Neural cell (in vitro differentiated cells): ENCODE measurements at regions not wholly inside any gene's neighbourhood (a gene's known extent, or its start where the extent isn't known, plus 50 kb on each side); places are given as distances from the start of the nearest gene placed in this dataset.

Experiments used
- H2AFZ ChIP-seq: fragments of 200-600, 300-800 bp; sonication (generic), shearing (Covaris generic); 2 replicates; pipeline ENCODE4 v1.6.0; 2014; ENCODE audit warnings: low read depth, mild to moderate bottlenecking, antibody characterized with exemption, low read length, moderate library complexity
- H3F3A ChIP-seq: fragments of 200-600 bp; shearing (Covaris generic); 2 replicates; pipeline ENCODE4 v1.6.1; 2016; ENCODE audit warnings: mild to moderate bottlenecking, moderate library complexity, mixed read lengths, antibody characterized with exemption, low read length; ENCODE audit not compliant: insufficient read depth, poor library complexity, severe bottlenecking
- H3K27ac ChIP-seq: fragments of 200-600, 300-800 bp; sonication (generic), shearing (Covaris generic); 2 replicates; pipeline ENCODE4 v1.5.1; 2014; ENCODE audit warnings: mild to moderate bottlenecking, low read length, moderate library complexity
- H3K27me3 ChIP-seq: fragments of 300-800, 200-600 bp; sonication (generic), shearing (Covaris generic); 2 replicates; pipeline ENCODE4 v1.6.0; 2014; ENCODE audit warnings: mild to moderate bottlenecking, low read depth, low read length, moderate library complexity; ENCODE audit not compliant: insufficient read depth
- H3K36me3 ChIP-seq: fragments of 300-800, 200-600 bp; sonication (generic), shearing (Covaris generic); 2 replicates; pipeline ENCODE4 v1.5.1; 2014; ENCODE audit warnings: mild to moderate bottlenecking, antibody characterized with exemption, low read length, moderate library complexity; ENCODE audit not compliant: insufficient read depth
- H3K4me2 ChIP-seq: fragments of 300-800, 200-600 bp; sonication (generic), shearing (Covaris generic); 2 replicates; pipeline ENCODE4 v1.6.0; 2014; ENCODE audit warnings: mild to moderate bottlenecking, low read length
- H3K4me3 ChIP-seq: fragments of 300-800, 200-600 bp; sonication (generic), shearing (Covaris generic); 2 replicates; pipeline ENCODE4 v1.5.1; 2014; ENCODE audit warnings: mild to moderate bottlenecking, low read length, moderate library complexity
- H3K79me2 ChIP-seq: fragments of 200-600 bp; shearing (Covaris generic); replicated peaks from 2 replicates; pipeline ENCODE4 v1.6.0; 2014; ENCODE audit warnings: mild to moderate bottlenecking, low read length, moderate library complexity; ENCODE audit not compliant: insufficient read depth
- H3K9ac ChIP-seq: fragments of 300-800, 200-600 bp; sonication (generic), shearing (Covaris generic); 2 replicates; pipeline ENCODE4 v1.6.1; 2016; ENCODE audit warnings: mild to moderate bottlenecking, low read length, mixed read lengths
- H3K9me2 ChIP-seq: fragments of 200-600 bp; shearing (Covaris generic); 2 replicates; pipeline ENCODE4 v1.6.1; 2016; ENCODE audit warnings: mild to moderate bottlenecking, low read length, mixed read lengths; ENCODE audit not compliant: insufficient read depth
- H3K9me3 ChIP-seq: fragments of 200-600, 300-800 bp; sonication (generic), shearing (Covaris generic); 2 replicates; pipeline ENCODE4 v1.6.1; 2016; ENCODE audit warnings: mild to moderate bottlenecking, mixed run types, low read length, moderate library complexity, mixed read lengths
- H4K20me1 ChIP-seq: fragments of 200-600 bp; shearing (Covaris generic); 2 replicates; pipeline ENCODE4 v1.6.1; 2016; ENCODE audit warnings: mild to moderate bottlenecking, mixed run types; ENCODE audit not compliant: insufficient read depth
- CTCF ChIP-seq: fragments of 450-650 bp; IDR thresholded peaks from 2 replicates; pipeline ENCODE4 v1.5.1; 2014; ENCODE audit warnings: antibody characterized with exemption, mild to moderate bottlenecking, moderate library complexity; ENCODE audit not compliant: poor library complexity, severe bottlenecking
- EP300 ChIP-seq: fragments of 450-650 bp; conservative IDR thresholded peaks from 2 replicates; pipeline ENCODE4 v1.6.1; 2014; ENCODE audit warnings: antibody characterized with exemption, mild to moderate bottlenecking, moderate library complexity; ENCODE audit not compliant: poor library complexity, severe bottlenecking
- EZH2 ChIP-seq: fragments of 200-600, 300-800 bp; shearing (Covaris generic), sonication (generic); IDR thresholded peaks from 2 replicates; pipeline ENCODE4 v1.6.1; 2014; ENCODE audit warnings: antibody characterized with exemption, low read length, borderline replicate concordance, mild to moderate bottlenecking; ENCODE audit not compliant: insufficient read depth, poor library complexity, severe bottlenecking
- MXI1 ChIP-seq: fragments of 450-650 bp; conservative IDR thresholded peaks from 2 replicates; pipeline ENCODE4 v1.6.1; 2014; ENCODE audit warnings: antibody characterized with exemption, mild to moderate bottlenecking; ENCODE audit not compliant: poor library complexity, severe bottlenecking
- POLR2AphosphoS5 ChIP-seq: IDR thresholded peaks from 2 replicates; pipeline ENCODE4 v1.6.1; 2012
- RAD21 ChIP-seq: fragments of 450-650 bp; conservative IDR thresholded peaks from 2 replicates; pipeline ENCODE4 v1.6.1; 2014; ENCODE audit warnings: antibody characterized with exemption, mild to moderate bottlenecking, moderate library complexity
- REST ChIP-seq: IDR thresholded peaks from 2 replicates; pipeline ENCODE4 v1.6.1; 2012; ENCODE audit warnings: borderline replicate concordance
- SMC3 ChIP-seq: fragments of 450-650 bp; conservative IDR thresholded peaks from 2 replicates; pipeline ENCODE4 v1.6.1; 2014; ENCODE audit warnings: antibody characterized with exemption, mild to moderate bottlenecking, moderate library complexity; ENCODE audit not compliant: poor library complexity
- TAF1 ChIP-seq: IDR thresholded peaks from 2 replicates; pipeline ENCODE4 v1.6.1; 2012; ENCODE audit warnings: low read depth

- Histone ChIP-seq H3K27me3 (no peaks in the 10 kb centered on the region), H3K9me2 (no peaks in the 10 kb centered on the region), H3K9me3 (no peaks in the 10 kb centered on the region), H2AFZ (no peak overlapping the region), H3F3A (no peaks in the 10 kb centered on the region), H3K9ac (no peak overlapping the region), H3K4me3 (no peak overlapping the region), H3K36me3 (no peaks in the 10 kb centered on the region), H3K4me2 (no peak overlapping the region), H3K79me2 (no peaks in the 10 kb centered on the region), H3K27ac (no peak overlapping the region), H4K20me1 (no peaks in the 10 kb centered on the region)
- no peak for TF ChIP-seq REST
- TF ChIP-seq SMC3: no peak
- no peak for TF ChIP-seq TAF1
- no peak for TF ChIP-seq CTCF
- no peak for TF ChIP-seq POLR2AphosphoS5
- no peak for TF ChIP-seq MXI1
- no peak for TF ChIP-seq RAD21
- no peak for TF ChIP-seq EP300
- TF ChIP-seq EZH2: no peak
Measured at GRCh38 chr4:141567326-141567915, 69.0 kb upstream of the IL15 start.

GRCh38 chr4:141569141-141569540 is 67.2 kb upstream of the IL15 start:
- Histone ChIP-seq H3K36me3 (no peaks in the 10 kb centered on the region), H3K9me3 (no peaks in the 10 kb centered on the region), H3K9me2 (no peaks in the 10 kb centered on the region), H3K9ac (no peak overlapping the region), H3K4me2 (no peak overlapping the region), H3K27ac (no peak overlapping the region), H2AFZ (no peak overlapping the region), H3F3A (no peaks in the 10 kb centered on the region), H3K27me3 (no peaks in the 10 kb centered on the region), H3K79me2 (no peaks in the 10 kb centered on the region), H3K4me3 (no peak overlapping the region), H4K20me1 (no peaks in the 10 kb centered on the region)
- TF ChIP-seq MXI1: no peak
- no peak for TF ChIP-seq TAF1
- no peak for TF ChIP-seq EZH2
- TF ChIP-seq POLR2AphosphoS5: no peak
- TF ChIP-seq SMC3: no peak

GRCh38 chr4:141570290-141570689 is 66.1 kb upstream of the IL15 start:
- Histone ChIP-seq H3K4me3 (no peak overlapping the region), H3K36me3 (no peaks in the 10 kb centered on the region), H3K27me3 (no peaks in the 10 kb centered on the region), H3K79me2 (no peaks in the 10 kb centered on the region), H4K20me1 (no peaks in the 10 kb centered on the region), H3F3A (no peaks in the 10 kb centered on the region), H3K27ac (no peak overlapping the region), H3K4me2 (no peak overlapping the region), H3K9ac (no peak overlapping the region), H2AFZ (no peak overlapping the region), H3K9me2 (no peaks in the 10 kb centered on the region), H3K9me3 (no peaks in the 10 kb centered on the region)
- TF ChIP-seq TAF1 (no peak), RAD21 (no peak), EZH2 (no peak), EP300 (no peak), SMC3 (no peak), CTCF (no peak), MXI1 (no peak), REST (no peak), POLR2AphosphoS5 (no peak)
